GM23248 (cell line): ENCODE measurements at regions not wholly inside any gene's neighbourhood (a gene's known extent, or its start where the extent isn't known, plus 50 kb on each side); places are given as distances from the start of the nearest gene placed in this dataset.

ENCODE experiments used
- DNase-seq: peaks from one replicate; pipeline ENCODE4 v3.0.0-alpha.2; 2015
- H2AFZ ChIP-seq: fragments of 200-600 bp; sonication (generic); 2 replicates; pipeline ENCODE4 v1.6.1; 2016; ENCODE audit warnings: antibody characterized with exemption
- H3F3A ChIP-seq: fragments of 200-600 bp; sonication (generic); 2 replicates; pipeline ENCODE4 v1.6.1; 2016; ENCODE audit warnings: mild to moderate bottlenecking, antibody characterized with exemption, mixed run types; ENCODE audit not compliant: insufficient read depth
- H3K27ac ChIP-seq: fragments of 200-600 bp; sonication (generic); 2 replicates; pipeline ENCODE4 v1.5.1; 2016; ENCODE audit warnings: mild to moderate bottlenecking
- H3K27me3 ChIP-seq: fragments of 200-600 bp; sonication (generic); replicated peaks from 2 replicates; pipeline ENCODE4 v1.6.1; 2016; ENCODE audit warnings: mild to moderate bottlenecking; ENCODE audit not compliant: insufficient read depth
- H3K36me3 ChIP-seq: fragments of 200-600 bp; sonication (generic); 2 replicates; pipeline ENCODE4 v1.6.1; 2016; ENCODE audit warnings: low read depth, mild to moderate bottlenecking
- H3K4me1 ChIP-seq: fragments of 200-600 bp; sonication (generic); 2 replicates; pipeline ENCODE4 v1.6.1; 2016; ENCODE audit warnings: mild to moderate bottlenecking; ENCODE audit not compliant: insufficient read depth
- H3K4me2 ChIP-seq: fragments of 200-600 bp; sonication (generic); one replicate; pipeline ENCODE4 v1.6.1; 2016; ENCODE audit warnings: mild to moderate bottlenecking; ENCODE audit not compliant: unreplicated experiment
- H3K4me3 ChIP-seq: fragments of 200-600 bp; sonication (generic); 2 replicates; pipeline ENCODE4 v1.5.1; 2016; ENCODE audit warnings: mild to moderate bottlenecking
- H3K79me2 ChIP-seq: fragments of 200-600 bp; sonication (generic); 2 replicates; pipeline ENCODE4 v1.6.1; 2016; ENCODE audit warnings: mild to moderate bottlenecking; ENCODE audit not compliant: insufficient read depth
- H3K9ac ChIP-seq: fragments of 200-600 bp; sonication (generic); 2 replicates; pipeline ENCODE4 v1.6.1; 2016; ENCODE audit warnings: mild to moderate bottlenecking
- H3K9me2 ChIP-seq: fragments of 200-600 bp; sonication (generic); 2 replicates; pipeline ENCODE4 v1.6.1; 2016; ENCODE audit warnings: mixed run types, mild to moderate bottlenecking, moderate library complexity; ENCODE audit not compliant: insufficient read depth
- H3K9me3 ChIP-seq: fragments of 200-600 bp; sonication (generic); one replicate; pipeline ENCODE4 v1.6.1; 2017; ENCODE audit warnings: low read depth
- H4K20me1 ChIP-seq: fragments of 200-600 bp; sonication (generic); 2 replicates; pipeline ENCODE4 v1.6.0; 2016; ENCODE audit not compliant: insufficient read depth
- EZH2 ChIP-seq: fragments of 200-600 bp; sonication (generic); IDR thresholded peaks from 2 replicates; pipeline ENCODE4 v1.6.1; 2018; ENCODE audit warnings: antibody characterized with exemption, mild to moderate bottlenecking; ENCODE audit not compliant: insufficient read depth, poor library complexity, severe bottlenecking
- EZH2phosphoT487 ChIP-seq: fragments of 200-600 bp; sonication (generic); IDR thresholded peaks from 2 replicates; pipeline ENCODE4 v1.6.1; 2018; ENCODE audit warnings: antibody characterized with exemption, moderate library complexity, mild to moderate bottlenecking, low read depth; ENCODE audit not compliant: insufficient read depth
- WGBS, 2 experiments: methylation state at CpG; one replicate each; pipeline ENCODE4 v1.1.6; 2015 to 2017; ENCODE audit warnings: low lambda C conversion rate in 2 of 2, low coverage in 1 of 2; ENCODE audit errors: missing lambda C conversion rate in 2 of 2; 5-methylcytosine and 5-hydroxymethylcytosine counted together
- in situ Hi-C: fragments of 300-500 bp; cut with MboI; formaldehyde crosslinking; loops from 2 replicates; pipeline ENCODE4 v1.15.0; 2020

GRCh38 chr4:101420661-101421060 is 73.3 kb upstream of the PPP3CA start:
- Histone ChIP-seq H3K9me3 (no peaks in the 10 kb centered on the region), H4K20me1 (no peaks in the 10 kb centered on the region), H3F3A (no peaks in the 10 kb centered on the region), H3K9ac (no peak overlapping the region), H3K9me2 (no peaks in the 10 kb centered on the region), H3K36me3 (no peaks in the 10 kb centered on the region), H3K4me1 (no peaks in the 10 kb centered on the region), H3K27me3 (no peaks in the 10 kb centered on the region), H3K4me3 (no peak overlapping the region), H3K79me2 (no peaks in the 10 kb centered on the region), H3K4me2 (no peak overlapping the region), H2AFZ (no peak overlapping the region), H3K27ac (no peak overlapping the region)
- TF ChIP-seq EZH2: no peak
- no peak for TF ChIP-seq EZH2phosphoT487
- in situ Hi-C loops: no loop called here
- DNase-seq: peak; percentile 12

- no peaks in the 10 kb centered on the region for H3K36me3 ChIP-seq
- H3K9ac ChIP-seq: no peak overlapping the region
- no peak for DNase-seq
- no peaks in the 10 kb centered on the region for H3K27me3 ChIP-seq
- H3K4me2 ChIP-seq: no peak overlapping the region
- H3F3A ChIP-seq: no peaks in the 10 kb centered on the region
- H3K9me2 ChIP-seq: no peaks in the 10 kb centered on the region
- no peaks in the 10 kb centered on the region for H3K79me2 ChIP-seq
- no peak overlapping the region for H3K4me3 ChIP-seq
- 0 out of 2 replicates have a peak overlapping the region, but pooled peaks have one; percentile 7 for H2AFZ ChIP-seq
- no peaks in the 10 kb centered on the region for H3K4me1 ChIP-seq
- no peaks in the 10 kb centered on the region for H3K9me3 ChIP-seq
- TF ChIP-seq EZH2phosphoT487 (no peak), EZH2 (no peak)
- H3K27ac ChIP-seq: no peak overlapping the region
- WGBS, 2 experiments: 47 to 55% methylated on average over 5 of the region's 5 CpGs
- in situ Hi-C loops: no loop called here
- H4K20me1 ChIP-seq: no peaks in the 10 kb centered on the region
Observed at GRCh38 chr4:101419336-101420135, 72.2 kb upstream of the PPP3CA start.

GRCh38 chr4:101418466-101418865 is 71.1 kb upstream of the PPP3CA start:
- Histone ChIP-seq H3K9me3 (no peaks in the 10 kb centered on the region), H3K79me2 (no peaks in the 10 kb centered on the region), H3K36me3 (no peaks in the 10 kb centered on the region), H3K27me3 (no peaks in the 10 kb centered on the region), H3K9ac (no peak overlapping the region), H3K4me3 (no peak overlapping the region), H3K4me2 (no peak overlapping the region), H4K20me1 (no peaks in the 10 kb centered on the region), H3F3A (no peaks in the 10 kb centered on the region), H3K27ac (no peak overlapping the region), H3K4me1 (no peaks in the 10 kb centered on the region), H3K9me2 (no peaks in the 10 kb centered on the region), H2AFZ (no peak overlapping the region)
- TF ChIP-seq EZH2phosphoT487 (no peak), EZH2 (no peak)
- in situ Hi-C loops: no loop called here
- no peak for DNase-seq
- WGBS, 2 experiments: 67 to 74% methylated on average over 2 of the region's 2 CpGs

GRCh38 chr4:101418055-101418454 is 70.7 kb upstream of the PPP3CA start:
- H3K4me2 ChIP-seq: no peak overlapping the region
- 69 to 76% methylated on average over 2 of the region's 2 CpGs for WGBS, 2 experiments

More at GRCh38 chr4:101418055-101418454, 70.7 kb upstream of the PPP3CA start:
- no peak overlapping the region for H2AFZ ChIP-seq
- H3K27me3 ChIP-seq: no peaks in the 10 kb centered on the region
- H3K36me3 ChIP-seq: no peaks in the 10 kb centered on the region
- H3K9ac ChIP-seq: no peak overlapping the region
- DNase-seq: no peak
- H4K20me1 ChIP-seq: no peaks in the 10 kb centered on the region
- no peaks in the 10 kb centered on the region for H3K79me2 ChIP-seq
- TF ChIP-seq EZH2 (no peak), EZH2phosphoT487 (no peak)
- no peak overlapping the region for H3K4me3 ChIP-seq
- no peaks in the 10 kb centered on the region for H3K9me3 ChIP-seq
- H3F3A ChIP-seq: no peaks in the 10 kb centered on the region
- H3K4me1 ChIP-seq: no peaks in the 10 kb centered on the region
- in situ Hi-C loops: no loop called here
- H3K9me2 ChIP-seq: no peaks in the 10 kb centered on the region
- no peak overlapping the region for H3K27ac ChIP-seq
